ENCODE measurements at regions not wholly inside any gene's neighbourhood (a gene's known extent, or its start where the extent isn't known, plus 50 kb on each side); places are given as distances from the start of the nearest gene placed in this dataset.

- in situ Hi-C loops (cut with HindIII; ENCODE audit: low pct_unique_long_range_greater_than_20kb, low sequenced_read_pairs), result no loop called here
- no peak for DNase-seq (ENCODE audit: low read depth, low spot score)
These were observed 50.1 kb upstream of the CAV2 start for GRCh38 chr7:116449441-116449840.

Small RNA genes in the stretch of these regions (small RNA-seq; reads per million reads assigned to genes)
- 0 reads per million in 2 experiments for gene RF00017
